Islet precursor cell (in vitro differentiated cells): ENCODE measurements at regions not wholly inside any gene's neighbourhood (a gene's known extent, or its start where the extent isn't known, plus 50 kb on each side); places are given as distances from the start of the nearest gene placed in this dataset.
"Not testable (repeated sequence)": the region's sequence is repeated elsewhere in the genome, so short reads cannot be mapped to it uniquely, and the experiment has no call there.

Experiments used
- DNase-seq: peaks from one replicate; pipeline ENCODE4 v3.0.0-alpha.2; 2018

DNA sequence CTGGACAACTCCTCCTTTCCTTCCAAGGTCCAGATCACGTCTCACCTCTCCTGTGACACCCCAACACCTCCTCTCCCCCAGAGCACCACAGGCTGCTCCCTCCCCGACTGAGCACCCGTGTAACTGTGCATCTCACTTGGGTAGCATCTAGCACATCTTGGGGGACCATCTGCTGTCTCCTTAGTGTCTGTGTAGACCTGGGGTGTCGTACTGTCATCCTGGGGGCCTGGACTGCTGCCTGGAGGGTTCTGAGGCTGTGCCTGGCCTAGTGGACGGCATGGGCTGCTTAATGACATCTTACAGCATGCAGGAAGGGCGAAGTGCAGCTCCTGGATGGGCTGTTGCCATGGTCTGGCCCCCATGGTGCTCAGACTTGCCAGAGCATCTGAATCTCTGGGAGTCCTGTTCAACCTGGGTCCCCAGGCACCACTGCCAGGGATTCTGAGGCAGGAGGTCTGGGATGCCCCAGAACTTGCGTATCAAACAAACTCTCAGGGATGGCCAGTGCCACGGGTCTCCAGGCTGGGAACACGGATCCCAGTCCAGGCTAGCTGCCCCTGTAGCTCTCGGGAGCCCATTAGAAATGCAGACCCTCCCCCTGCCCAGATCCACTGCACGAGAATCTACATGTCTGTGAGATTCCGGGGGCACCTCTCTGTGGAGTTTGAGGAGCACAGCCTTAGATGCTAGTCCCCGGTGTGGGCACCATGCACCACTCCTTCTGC lies 194.4 kb upstream of the ZNF469 start:
- peak; percentile 32 for DNase-seq

DNA sequence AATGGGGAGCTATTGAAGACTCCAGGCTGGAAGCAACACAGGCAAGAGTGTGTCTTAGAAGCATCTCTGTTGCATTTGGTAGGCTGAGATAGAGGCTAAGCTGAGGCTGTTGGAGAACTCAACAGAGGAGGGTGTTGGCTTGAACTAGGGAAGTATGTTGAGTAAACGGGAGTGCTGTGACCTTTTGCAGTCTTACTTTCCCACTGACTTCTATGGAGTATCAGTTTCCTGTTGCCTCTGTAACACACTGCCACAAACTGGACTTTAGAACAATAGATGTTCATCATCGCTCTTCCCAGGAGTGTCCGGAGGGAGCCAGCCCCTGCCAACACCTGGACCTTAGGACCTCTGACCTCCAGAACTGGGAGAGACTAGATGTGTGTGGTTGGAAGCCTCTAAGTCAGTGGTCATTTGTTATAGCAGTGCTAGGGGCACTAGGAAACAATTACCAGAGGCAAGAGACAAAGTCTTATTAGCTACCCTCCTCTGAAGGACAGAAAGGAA lies 192.1 kb upstream of the ZNF469 start:
- DNase-seq = not testable (repeated sequence)

DNA sequence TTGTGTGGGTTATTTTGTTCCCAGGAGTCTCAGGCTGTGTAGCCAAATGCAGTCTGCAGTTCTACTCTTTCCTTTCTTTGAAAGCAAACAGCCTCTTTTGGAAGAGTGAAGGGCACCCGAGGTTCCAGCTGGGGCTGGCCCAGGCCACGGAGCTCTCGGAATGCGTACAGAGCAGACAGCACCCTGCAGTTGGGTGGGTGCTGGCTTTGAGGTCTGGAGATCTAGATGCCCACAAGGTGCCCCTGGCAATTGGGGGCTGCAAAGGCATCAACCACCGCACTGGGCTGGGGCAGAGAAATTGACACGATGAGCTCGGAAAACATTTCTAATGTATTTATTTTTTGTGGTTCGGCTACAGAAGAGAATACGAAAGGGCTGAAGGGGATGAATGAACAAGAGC lies 191.6 kb upstream of the ZNF469 start:
- DNase-seq = peak; percentile 12

DNA sequence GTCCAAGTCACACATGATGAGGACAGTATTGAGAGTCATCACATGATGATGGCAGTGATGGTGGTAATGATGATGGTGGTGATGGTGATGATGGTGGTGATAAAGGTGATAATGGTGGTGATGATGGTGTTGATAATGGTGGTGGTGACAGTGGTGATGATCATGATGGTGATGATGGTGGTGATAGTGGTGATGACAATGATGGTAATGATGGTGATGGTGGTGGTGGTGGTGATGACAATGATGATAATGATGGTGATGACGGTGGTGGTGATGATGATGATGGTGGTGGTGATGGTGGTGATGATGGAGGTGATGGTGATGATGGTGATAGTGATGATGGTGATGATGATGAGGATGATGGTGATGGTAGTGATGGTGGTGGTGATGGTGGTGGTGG lies 190.2 kb upstream of the ZNF469 start:
- DNase-seq = no peak

DNA sequence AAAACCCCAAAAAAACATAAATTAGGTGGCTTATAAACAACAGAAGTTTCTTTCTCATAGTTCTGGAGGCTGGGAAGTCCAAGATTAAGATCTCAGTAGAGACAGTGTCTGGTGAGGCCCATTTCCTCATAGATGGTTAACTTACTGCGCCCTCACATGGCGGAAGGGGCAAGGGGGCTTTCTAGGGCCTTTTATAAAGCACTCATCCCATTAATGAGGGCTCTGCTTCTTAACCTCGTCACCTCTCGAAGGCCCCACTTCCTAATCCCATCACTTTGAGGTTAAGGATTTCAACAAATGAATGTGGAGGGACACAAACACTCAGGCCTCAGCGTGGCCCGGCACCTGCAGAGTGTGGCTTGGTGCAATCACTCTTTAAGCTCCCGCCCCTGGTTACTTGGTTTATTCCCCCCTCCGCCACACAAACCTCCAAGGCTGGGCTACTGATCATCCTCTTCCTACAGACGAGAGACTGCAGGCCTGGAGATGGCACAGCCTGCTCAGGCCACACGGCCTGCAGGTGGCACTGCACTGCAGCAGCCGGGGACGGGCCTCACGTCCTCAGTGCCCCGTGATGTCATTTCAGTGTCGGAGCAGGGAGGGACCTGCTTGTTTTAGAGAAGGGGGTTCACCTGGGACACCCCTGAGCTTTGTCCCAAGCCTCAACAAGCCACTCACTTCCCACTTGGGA lies 188.9 kb upstream of the ZNF469 start:
- peak; percentile 81 for DNase-seq

DNA sequence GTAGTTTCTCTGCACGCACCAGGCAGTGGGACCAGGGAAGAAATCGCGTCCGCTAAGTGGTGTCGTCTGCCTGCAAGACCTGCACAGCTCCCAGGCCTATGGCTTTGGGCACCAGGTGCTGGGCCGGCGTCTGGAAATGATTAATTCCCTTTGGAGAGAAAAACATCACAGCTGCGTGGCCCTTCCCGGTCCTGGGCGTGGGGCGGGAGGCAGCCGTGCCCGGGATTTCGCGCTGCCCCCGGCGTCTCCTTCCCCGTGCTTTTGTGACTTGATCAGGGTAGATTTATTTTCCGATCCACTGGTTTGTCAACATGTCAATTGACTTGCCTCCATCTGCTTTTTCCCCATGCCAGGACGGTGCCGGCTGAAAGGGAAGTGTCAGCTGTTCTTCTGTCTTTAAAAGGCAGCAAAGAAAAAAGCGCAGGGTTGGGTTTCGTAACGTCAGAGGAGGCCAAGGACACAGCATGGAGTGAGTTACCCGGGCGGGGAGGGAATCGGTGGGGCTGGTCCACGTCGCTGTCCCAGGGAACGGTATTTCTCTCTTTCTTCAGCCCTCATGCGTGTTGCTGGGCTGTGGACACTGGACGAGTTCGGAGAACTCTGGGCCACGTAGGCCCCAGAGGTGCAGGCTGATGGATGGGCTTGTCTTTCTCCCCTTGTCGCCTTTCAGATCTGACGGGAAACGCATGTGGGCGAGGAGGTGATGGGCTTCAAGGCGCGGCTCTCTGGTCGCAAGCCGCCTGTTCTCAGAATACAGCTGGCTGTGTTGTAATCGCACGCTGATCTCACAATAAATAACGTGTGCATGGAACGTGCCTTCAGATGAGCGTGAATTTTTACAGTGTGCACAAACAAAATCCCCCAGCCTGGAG lies 188.1 kb upstream of the ZNF469 start:
- peak; percentile 54 for DNase-seq

DNA sequence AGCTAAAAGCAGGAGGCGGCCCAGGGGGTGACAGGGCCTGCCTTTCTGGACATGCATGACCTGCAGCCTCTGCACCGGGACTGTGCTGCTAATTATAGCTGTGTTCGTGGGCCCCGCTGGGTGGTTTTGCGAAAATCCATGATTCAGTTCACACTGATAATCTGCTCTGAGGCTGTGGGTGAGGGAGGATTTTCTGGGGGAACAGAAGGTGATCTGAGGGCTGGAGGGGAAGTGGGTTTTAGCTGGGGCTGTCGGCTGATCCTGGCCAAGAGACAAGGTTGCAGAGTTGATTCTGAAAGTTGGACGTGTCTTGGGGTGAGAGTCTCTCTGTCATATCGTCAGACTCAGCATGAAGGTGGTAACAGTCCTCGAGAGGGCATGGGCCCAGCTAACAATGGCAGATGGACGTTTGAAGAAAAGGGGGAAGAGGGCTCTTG lies 187.5 kb upstream of the ZNF469 start:
- DNase-seq = peak; percentile 52

DNA sequence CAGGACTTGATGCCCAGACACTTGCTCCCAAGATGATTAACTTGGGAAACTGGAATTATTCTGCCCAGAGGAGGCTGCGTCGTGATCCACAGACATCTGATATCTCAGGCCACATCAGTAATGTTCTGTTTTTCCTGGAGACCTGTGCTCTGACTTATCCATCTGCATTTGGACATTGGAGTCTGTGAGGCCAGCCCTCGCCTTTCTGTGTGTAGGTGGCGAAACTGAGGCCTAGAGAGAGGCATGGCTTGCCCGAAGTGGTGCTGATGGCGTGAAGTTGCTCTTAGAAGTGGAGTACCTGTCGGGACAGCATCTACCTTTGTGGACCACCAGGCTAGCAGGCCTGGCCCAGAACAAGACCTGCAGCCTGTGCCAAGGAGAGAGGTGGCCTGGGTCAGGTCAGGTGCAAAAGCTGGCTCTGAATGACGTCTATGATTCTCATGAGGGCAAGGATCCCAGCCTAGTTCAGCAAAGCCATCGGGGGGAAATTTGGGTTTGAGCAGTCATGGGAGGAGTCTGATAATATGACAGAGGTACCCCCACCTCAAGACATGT lies 186.8 kb upstream of the ZNF469 start:
- no peak for DNase-seq

DNA sequence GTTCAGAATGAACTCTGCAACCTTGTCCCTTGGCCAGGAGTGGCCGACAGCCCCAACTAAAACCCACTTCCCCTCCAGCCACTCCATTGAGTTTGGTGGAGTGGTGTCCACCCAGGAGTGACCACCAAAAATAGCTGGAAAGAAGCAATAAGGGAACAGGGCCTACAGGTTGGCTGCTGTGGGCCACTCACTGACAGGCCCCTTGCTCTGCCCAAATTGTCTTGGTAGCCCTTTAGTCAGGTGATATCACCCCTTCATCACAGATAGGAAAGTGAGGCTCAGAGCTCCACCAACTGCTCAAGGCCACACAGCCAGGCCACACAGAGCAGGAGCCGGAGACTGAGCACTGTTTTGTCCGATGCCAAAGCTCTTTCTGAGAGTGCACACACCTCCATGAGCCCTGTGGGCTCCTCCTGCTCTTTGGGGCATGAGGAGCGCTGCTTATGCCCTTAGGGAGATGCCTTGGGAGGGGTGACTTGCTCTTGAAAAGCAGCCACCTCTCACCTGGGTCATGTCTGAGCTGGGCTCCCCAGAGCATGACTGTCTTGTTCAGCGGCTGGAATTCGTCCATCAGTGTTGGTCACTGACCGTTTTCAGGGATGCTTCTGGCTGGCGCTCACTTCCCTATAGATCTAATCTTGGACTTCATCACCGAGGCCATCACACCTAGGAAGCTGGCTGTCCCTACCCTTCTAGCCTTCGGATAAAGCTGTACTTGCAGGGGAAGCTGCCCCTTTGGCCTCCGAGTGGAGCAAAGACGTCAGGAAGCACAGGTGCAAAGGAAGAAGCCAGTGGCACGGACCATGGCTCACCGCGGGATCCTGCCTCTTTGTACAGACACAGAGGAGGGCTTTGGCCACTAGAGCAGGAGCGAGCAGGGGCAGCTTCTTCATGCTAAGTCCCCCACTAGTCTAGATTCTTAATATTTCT lies 186.0 kb upstream of the ZNF469 start:
- peak; percentile 63 for DNase-seq

DNA sequence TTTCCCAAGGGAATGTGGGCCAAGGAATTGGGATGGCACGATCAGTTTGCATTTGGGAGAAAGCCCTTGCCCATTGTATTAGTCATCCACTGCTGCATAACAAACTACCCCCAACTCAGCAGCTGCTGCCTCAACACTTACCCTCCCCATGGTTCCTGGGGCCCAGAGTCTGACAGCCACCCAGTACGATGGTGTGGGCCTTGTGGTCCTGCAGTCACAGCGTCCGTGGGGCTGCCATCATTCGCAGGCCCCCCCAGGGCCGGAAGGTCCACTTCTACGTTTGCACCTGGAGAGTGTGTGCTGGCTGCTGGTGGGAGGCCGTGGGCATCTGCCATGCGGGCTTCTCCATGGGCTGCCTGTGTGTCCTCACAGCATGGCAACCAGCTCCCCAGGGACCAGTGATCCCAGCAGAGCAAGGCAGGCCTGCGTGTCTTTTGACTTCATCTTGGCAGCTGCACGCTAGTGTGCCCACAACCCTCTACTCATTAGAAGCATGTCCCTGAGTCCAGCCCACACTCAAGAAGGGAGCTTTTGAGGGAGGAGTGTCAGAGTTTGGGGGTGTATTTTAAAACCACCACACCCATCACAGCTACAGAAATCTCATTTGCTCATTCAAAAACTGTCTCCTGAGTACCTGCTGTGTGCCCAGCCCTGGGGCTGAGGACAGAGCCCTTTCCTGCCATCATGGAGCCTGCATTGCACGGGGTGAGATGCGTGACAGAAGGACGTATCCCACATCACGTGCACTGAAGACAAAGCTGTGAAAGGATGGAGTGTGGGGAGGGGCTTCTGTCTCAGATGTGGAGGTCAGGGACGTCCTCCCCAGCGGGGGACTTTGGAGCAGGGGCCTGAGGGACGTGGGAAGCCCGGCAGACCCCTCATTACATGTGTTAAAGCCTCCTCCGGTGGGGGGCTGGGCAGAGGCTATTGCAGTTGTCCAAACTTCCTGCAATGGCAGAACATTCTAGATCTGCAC lies 185.0 kb upstream of the ZNF469 start:
- peak; percentile 31 for DNase-seq

DNA sequence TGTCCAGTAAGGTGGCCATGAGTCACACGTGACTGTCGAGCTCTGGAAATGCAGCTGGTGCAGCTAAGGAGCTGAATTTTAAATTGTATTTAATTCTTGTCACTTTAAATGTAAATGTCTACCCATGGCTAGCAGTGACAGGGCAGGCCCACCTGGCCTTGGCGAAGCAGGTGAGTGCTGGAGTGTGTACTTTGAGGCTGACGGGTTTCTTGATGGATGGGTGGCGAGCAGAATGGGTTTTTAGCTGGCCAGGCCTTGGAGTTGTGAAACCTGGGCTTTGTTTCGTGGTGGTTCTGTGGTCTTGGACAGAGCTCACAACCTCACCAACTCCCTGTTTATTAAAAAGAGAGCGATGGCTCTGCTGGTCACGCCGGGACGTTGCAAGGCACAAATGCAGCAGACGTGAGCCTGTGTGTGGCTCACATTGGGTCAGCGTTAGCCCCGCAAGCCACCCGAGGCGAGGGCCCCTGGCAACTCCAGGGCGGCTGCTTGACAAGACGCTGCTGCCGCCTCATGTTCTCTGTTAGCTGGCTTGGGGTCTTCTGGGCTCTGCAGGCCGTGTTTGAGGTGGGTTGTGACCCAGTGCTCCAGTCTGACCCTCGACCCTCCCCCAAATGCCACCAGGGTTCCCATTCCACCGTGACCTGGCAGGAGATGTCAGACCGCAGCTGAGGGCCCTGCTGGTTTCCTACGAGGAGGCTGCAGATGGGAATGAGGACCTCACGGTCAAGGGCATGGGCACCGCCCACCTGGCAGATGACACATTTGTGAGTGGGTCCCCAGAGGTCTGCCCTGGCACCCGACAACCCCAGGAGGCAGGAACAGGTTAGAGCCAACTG lies 184.1 kb upstream of the ZNF469 start:
- DNase-seq = peak; percentile 36

DNA sequence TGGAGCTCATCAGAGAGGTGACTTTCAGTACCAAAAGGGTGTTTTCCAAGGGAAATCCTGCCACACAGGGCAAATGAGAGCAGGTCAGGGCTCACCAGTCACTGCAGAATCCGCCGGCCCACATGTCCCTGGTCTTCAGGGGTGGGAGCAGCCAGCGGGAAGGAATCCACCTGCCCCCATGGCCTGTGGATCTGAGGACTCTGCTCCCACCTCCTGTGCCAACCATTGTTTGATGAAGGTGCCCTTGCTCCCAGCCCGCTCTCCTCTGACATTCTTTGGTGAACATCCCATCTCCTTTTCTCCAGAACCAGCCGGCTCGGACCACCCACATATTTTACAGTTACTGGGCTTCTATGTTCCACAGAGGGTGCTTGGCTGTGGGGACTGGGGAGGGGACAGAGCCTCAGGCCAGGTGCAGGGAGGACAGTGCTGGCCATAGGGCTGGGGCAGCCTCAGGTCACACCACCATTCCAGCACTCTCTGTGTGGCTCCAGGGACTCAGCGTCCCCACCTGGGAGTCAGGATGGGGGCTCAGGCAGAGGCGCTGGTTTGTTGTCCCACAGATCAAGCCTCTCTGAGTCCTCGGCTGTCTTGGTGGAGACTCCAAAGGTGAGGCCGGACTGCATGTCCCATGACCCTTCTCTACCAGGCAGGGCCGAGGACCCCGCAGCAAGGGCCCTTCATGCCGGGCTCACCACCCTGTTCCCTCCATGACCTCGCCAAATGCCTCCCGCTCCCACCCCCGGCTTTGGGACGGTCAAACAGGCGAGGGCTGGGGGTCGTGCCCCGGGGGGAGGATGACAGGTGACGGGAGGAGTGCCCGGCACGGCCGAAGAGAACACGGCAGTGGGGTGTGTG lies 183.2 kb upstream of the ZNF469 start:
- peak; percentile 34 for DNase-seq

DNA sequence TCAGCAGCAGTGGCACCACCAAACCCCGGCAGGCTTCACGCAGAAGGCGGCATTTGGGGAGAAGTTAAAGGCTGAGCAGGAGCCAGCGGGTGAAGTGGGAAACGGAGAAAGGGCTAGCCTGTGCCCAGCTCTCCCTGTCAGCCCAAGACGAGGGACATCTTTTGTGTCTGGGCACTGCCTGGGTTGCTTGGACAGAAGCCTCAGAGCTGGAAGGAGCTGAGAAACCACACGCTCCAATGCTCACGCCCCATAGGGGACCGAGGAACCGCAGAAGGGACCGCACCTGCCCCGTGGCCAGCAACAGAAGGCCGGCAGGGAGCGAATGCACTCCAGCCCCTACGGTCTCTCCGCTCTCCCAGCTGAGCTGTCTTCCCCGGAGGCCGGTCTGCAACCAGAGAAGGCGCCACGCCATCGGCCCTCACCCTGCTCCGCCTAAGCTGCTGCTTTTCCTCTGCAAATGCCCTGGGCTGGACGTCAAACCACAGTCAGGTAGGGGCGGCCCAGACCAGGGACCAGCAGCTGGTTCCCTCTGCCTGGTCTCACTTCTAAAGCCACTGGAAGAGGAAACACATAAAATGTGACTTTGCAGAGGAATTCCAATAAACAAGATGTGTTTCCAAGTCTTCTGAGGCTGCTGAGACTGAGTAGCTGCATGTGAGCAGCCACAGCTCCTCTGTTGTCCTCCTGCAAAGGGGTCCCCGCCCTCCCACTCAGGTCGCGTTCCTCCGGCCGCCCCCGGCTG lies 182.4 kb upstream of the ZNF469 start:
- DNase-seq = peak; percentile 37

DNA sequence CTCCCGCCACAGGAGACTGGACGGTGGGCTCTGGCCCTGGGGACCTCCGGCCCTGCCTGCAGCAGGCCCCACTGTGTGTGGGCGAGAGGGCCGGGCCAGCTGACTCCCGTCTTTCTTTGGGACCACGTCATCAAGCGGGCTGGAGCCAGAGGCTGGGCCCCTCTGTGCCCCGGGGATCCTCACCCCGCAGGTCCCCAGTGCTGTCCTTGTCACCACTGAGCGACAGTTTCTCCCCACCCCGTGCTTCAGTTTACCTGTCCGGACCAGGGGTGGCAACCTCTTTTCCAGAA lies 181.9 kb upstream of the ZNF469 start:
- DNase-seq = peak; percentile 40

DNA sequence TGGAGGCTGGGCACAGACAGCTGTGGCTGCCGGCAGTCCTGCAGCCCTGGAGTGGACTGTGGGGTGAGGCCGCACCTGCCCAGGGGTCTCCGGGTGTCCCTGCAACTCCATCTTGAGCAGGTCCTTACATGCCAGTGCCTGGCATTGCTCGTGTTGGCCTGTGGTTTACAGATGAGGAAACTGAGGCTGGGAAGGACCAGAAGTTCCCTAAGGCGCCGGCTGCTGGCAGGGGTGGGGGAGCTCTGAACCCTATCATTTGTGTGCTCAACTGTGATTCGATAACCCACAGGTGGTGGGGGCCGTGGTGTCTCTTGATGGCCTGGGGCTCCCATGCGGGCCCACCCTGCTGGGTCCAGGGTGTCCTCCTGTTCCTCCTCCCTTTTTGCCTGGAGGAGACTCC lies 181.1 kb upstream of the ZNF469 start:
- peak; percentile 25 for DNase-seq

DNA sequence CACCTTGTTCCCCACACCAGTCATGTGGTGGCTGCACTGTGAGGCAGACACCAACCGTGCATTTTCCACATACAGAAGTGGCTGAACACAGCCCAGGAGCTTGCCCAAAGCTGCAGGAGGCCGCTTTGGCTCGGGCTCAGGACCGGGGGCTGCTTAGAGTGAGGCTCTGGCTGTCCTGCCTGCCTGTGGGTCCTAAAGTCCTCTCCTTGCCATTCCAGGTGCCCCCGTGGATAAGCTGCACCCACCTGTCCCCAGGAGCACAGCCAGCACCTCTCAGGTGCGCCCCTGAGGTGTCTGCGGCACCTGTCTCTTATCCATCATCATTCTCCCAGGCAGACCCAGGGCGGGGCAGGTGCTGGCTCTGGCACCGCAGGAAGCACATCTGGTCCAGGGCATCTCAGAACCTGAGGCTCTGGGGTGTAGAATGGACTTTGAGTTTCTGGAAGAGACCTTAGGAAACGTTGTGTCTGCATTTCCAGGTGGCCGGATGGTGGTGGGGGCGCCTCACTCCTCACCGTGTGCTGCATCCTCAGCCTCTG lies 180.5 kb upstream of the ZNF469 start:
- DNase-seq = peak; percentile 39

DNA sequence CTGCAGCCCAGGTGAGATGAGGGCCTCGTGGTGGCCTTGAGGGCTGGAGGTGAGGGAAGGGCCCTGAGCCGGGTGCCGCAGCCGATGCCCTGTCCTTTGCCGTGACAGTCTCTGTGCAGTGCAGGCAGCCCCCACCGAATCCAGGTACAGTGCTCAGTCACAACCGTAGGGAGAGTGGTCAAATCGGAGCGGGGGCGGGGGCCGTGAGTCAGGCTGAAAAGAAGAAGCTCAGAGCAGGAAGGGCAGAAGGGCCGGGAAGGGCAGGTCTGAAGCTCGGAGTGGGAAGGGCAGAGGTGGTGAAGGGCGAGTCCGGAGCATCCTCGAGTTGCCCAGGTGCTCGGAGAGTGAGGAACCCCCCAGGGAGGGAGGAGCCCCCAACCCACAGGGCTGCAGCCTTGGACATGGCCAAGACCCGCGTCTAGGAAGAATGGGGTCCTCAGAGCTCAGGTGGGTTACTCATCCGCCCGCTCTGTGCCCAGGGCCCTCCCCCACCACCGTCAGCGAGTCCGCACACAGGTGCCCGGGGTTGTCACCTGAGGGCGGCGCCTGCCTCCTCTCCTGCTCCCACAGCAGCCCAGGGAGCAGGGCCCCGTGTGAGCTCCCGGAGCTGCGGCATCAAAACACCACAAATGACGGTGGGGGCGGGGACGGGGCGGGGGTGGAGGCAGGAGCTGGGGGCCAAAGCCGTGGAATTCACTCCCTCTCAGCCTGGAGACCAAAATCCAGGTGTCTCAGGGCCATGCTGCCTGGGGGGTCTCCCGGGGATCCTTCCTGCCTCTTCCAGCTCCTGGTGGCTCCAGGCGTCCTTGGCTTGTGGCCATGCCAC lies 179.7 kb upstream of the ZNF469 start:
- peak; percentile 42 for DNase-seq
